GM23338 (cell line): ENCODE measurements at regions not wholly inside any gene's neighbourhood (a gene's known extent, or its start where the extent isn't known, plus 50 kb on each side); places are given as distances from the start of the nearest gene placed in this dataset.

Source experiments
- ATAC-seq: fragments of 200-7000 bp; cut with Tn5 transposase; 3 replicates; pipeline ENCODE4 v1.9.1; 2020
- DNase-seq: peaks from one replicate; pipeline ENCODE4 v3.0.0-alpha.2; 2015; ENCODE audit warnings: low spot score
- H2AFZ ChIP-seq: fragments of 200-600 bp; sonication (generic); 2 replicates; pipeline ENCODE4 v1.8.0; 2016; ENCODE audit warnings: antibody characterized with exemption, mild to moderate bottlenecking, moderate library complexity
- H3F3A ChIP-seq: fragments of 200-600 bp; sonication (generic); replicated peaks from 2 replicates; pipeline ENCODE4 v1.8.0; 2017; ENCODE audit warnings: antibody characterized with exemption, mixed run types, low read depth
- H3K27ac ChIP-seq: fragments of 200-600 bp; sonication (generic); 2 replicates; pipeline ENCODE4 v1.6.1; 2016; ENCODE audit warnings: low read depth
- H3K27me3 ChIP-seq: fragments of 200-600 bp; sonication (generic); 2 replicates; pipeline ENCODE4 v1.8.0; 2016; ENCODE audit warnings: mild to moderate bottlenecking, mixed run types, moderate library complexity; ENCODE audit not compliant: insufficient read depth
- H3K36me3 ChIP-seq: fragments of 200-600 bp; sonication (generic); 2 replicates; pipeline ENCODE4 v1.8.0; 2016; ENCODE audit warnings: mild to moderate bottlenecking; ENCODE audit not compliant: insufficient read depth
- H3K4me1 ChIP-seq: fragments of 200-600 bp; sonication (generic); 2 replicates; pipeline ENCODE4 v1.8.0; 2016; ENCODE audit warnings: mild to moderate bottlenecking, moderate library complexity; ENCODE audit not compliant: insufficient read depth
- H3K4me2 ChIP-seq: fragments of 200-600 bp; sonication (generic); 2 replicates; pipeline ENCODE4 v1.7.1; 2017; ENCODE audit warnings: mixed run types
- H3K4me3 ChIP-seq: fragments of 200-600 bp; sonication (generic); 2 replicates; pipeline ENCODE4 v1.6.1; 2016; ENCODE audit warnings: mixed run types
- H3K79me2 ChIP-seq: fragments of 200-600 bp; sonication (generic); replicated peaks from 2 replicates; pipeline ENCODE4 v1.8.0; 2017; ENCODE audit warnings: mild to moderate bottlenecking; ENCODE audit not compliant: insufficient read depth
- H3K9me2 ChIP-seq: fragments of 200-600 bp; sonication (generic); 2 replicates; pipeline ENCODE4 v1.8.0; 2017; ENCODE audit not compliant: insufficient read depth
- H4K20me1 ChIP-seq: fragments of 200-600 bp; sonication (generic); replicated peaks from 2 replicates; pipeline ENCODE4 v1.8.0; 2017; ENCODE audit warnings: mild to moderate bottlenecking; ENCODE audit not compliant: insufficient read depth
- H3K27ac Mint-ChIP-seq: 2 replicates; pipeline ENCODE4 v1.8.0; 2020; ENCODE audit warnings: inconsistent platforms, mild to moderate bottlenecking, moderate library complexity, mixed read lengths
- H3K27me3 Mint-ChIP-seq: 3 replicates; pipeline ENCODE4 v1.8.0; 2022; ENCODE audit warnings: low read depth, mild to moderate bottlenecking, moderate library complexity, mixed read lengths, inconsistent platforms; ENCODE audit not compliant: insufficient read depth, poor library complexity
- H3K36me3 Mint-ChIP-seq: 3 replicates; pipeline ENCODE4 v1.8.0; 2021; ENCODE audit warnings: low read depth, mild to moderate bottlenecking, inconsistent platforms, moderate library complexity, mixed read lengths
- H3K4me1 Mint-ChIP-seq: 3 replicates; pipeline ENCODE4 v1.8.0; 2020; ENCODE audit warnings: mild to moderate bottlenecking, inconsistent platforms, mixed read lengths
- H3K4me3 Mint-ChIP-seq: 3 replicates; pipeline ENCODE4 v1.8.0; 2021; ENCODE audit warnings: moderate library complexity, mild to moderate bottlenecking, inconsistent platforms, mixed read lengths
- H3K9me3 Mint-ChIP-seq: 3 replicates; pipeline ENCODE4 v1.8.0; 2020; ENCODE audit warnings: moderate library complexity, mild to moderate bottlenecking, inconsistent platforms, mixed read lengths
- CREB1 ChIP-seq: fragments of 250-450 bp; sonication (Bioruptor Pico); IDR thresholded peaks from 2 replicates; pipeline ENCODE4 v1.5.0; 2020; ENCODE audit warnings: low read depth, mild to moderate bottlenecking, moderate library complexity
- CTCF ChIP-seq, 2 experiments: fragments of 200-600 bp in 1 of 2; sonication (generic) in 1 of 2; conservative IDR thresholded peaks; 2 replicates each; pipeline versions ENCODE4 v1.5.1 to v1.6.1; 2016 to 2017; ENCODE audit warnings: antibody characterized with exemption in 2 of 2, low read depth in 2 of 2, mild to moderate bottlenecking in 2 of 2, moderate library complexity in 1 of 2
- ETS1 ChIP-seq: IDR thresholded peaks from 2 replicates; pipeline ENCODE4 v1.6.1; 2016; ENCODE audit warnings: antibody characterized with exemption
- EZH2 ChIP-seq: fragments of 200-600 bp; sonication (generic); IDR thresholded peaks from one replicate; pipeline ENCODE4 v1.8.0; 2017; ENCODE audit warnings: antibody characterized with exemption, mild to moderate bottlenecking, low read depth; ENCODE audit not compliant: unreplicated experiment
- EZH2phosphoT487 ChIP-seq: fragments of 200-600 bp; sonication (generic); IDR thresholded peaks from one replicate; pipeline ENCODE4 v1.8.1; 2018; ENCODE audit warnings: antibody characterized with exemption; ENCODE audit not compliant: unreplicated experiment
- JUNB ChIP-seq: IDR thresholded peaks from one replicate; pipeline ENCODE4 v1.6.1; 2016; ENCODE audit warnings: antibody characterized with exemption; ENCODE audit not compliant: unreplicated experiment
- NANOG ChIP-seq: IDR thresholded peaks from 2 replicates; pipeline ENCODE4 v1.6.1; 2016; ENCODE audit warnings: antibody characterized with exemption, borderline replicate concordance
- POLR2AphosphoS5 ChIP-seq: IDR thresholded peaks from 2 replicates; pipeline ENCODE4 v1.6.1; 2016; ENCODE audit warnings: antibody characterized with exemption, low read depth
- REST ChIP-seq: IDR thresholded peaks from one replicate; pipeline ENCODE4 v1.6.1; 2018; ENCODE audit warnings: antibody characterized with exemption; ENCODE audit not compliant: unreplicated experiment
- ZNF114 ChIP-seq: fragments of 250-450 bp; sonication (Bioruptor Pico); IDR thresholded peaks from 2 replicates; pipeline ENCODE4 v1.5.0; 2020; ENCODE audit warnings: mild to moderate bottlenecking, moderate library complexity
- ZNF331 ChIP-seq: fragments of 250-450 bp; sonication (Bioruptor Pico); IDR thresholded peaks from 2 replicates; pipeline ENCODE4 v1.5.0; 2020; ENCODE audit warnings: low read depth, mild to moderate bottlenecking, moderate library complexity

- Histone ChIP-seq H3K4me3 (no peak overlapping the region), H3K4me1 (peaks cover 10% of the 10 kb centered on the region; the same call in 1 of the 2 replicates), H2AFZ (no peak overlapping the region), H3F3A (no peaks in the 10 kb centered on the region), H3K79me2 (no peaks in the 10 kb centered on the region), H4K20me1 (no peaks in the 10 kb centered on the region), H3K9me2 (no peaks in the 10 kb centered on the region), H3K4me2 (no peak overlapping the region), H3K27me3 (0 out of 2 replicates have a peak, but pooled peaks cover 7% of the 10 kb centered on the region), H3K36me3 (no peaks in the 10 kb centered on the region), H3K27ac (no peak overlapping the region)
- ATAC-seq (no peak), DNase-seq (no peak)
- Mint-ChIP-seq H3K27ac (no peak overlapping the region), H3K9me3 (no peaks in the 10 kb centered on the region), H3K4me3 (no peak overlapping the region), H3K4me1 (peaks cover 22% of the 10 kb centered on the region), H3K36me3 (no peaks in the 10 kb centered on the region), H3K27me3 (peaks cover 7% of the 10 kb centered on the region)
- no peak for TF ChIP-seq EZH2phosphoT487
- no peak for TF ChIP-seq ZNF114
- TF ChIP-seq NANOG = no peak
- TF ChIP-seq EZH2 = no peak
- TF ChIP-seq POLR2AphosphoS5 = no peak
- no peak for TF ChIP-seq ETS1
- TF ChIP-seq JUNB = no peak
- TF ChIP-seq ZNF331 (CRISPR knock-in tag) = no peak
These were observed 111.2 kb upstream of the MBNL2 start for GRCh38 chr13:97110936-97111335.

- no peaks in the 10 kb centered on the region for H3K9me3 Mint-ChIP-seq
- Histone ChIP-seq H3K9me2 (no peaks in the 10 kb centered on the region), H3K27me3 (0 out of 2 replicates have a peak, but pooled peaks cover 7% of the 10 kb centered on the region), H3K27ac (no peak overlapping the region), H3K36me3 (no peaks in the 10 kb centered on the region), H3K79me2 (no peaks in the 10 kb centered on the region), H3K4me1 (peaks cover 10% of the 10 kb centered on the region; the same call in 1 of the 2 replicates), H3K4me3 (no peak overlapping the region), H3F3A (no peaks in the 10 kb centered on the region), H3K4me2 (no peak overlapping the region), H2AFZ (no peak overlapping the region), H4K20me1 (no peaks in the 10 kb centered on the region)
- DNase-seq (no peak), ATAC-seq (no peak)
- no peaks in the 10 kb centered on the region for H3K36me3 Mint-ChIP-seq
- H3K27ac Mint-ChIP-seq = no peak overlapping the region
- no peak overlapping the region for H3K4me3 Mint-ChIP-seq
- peaks cover 4% of the 10 kb centered on the region for H3K27me3 Mint-ChIP-seq
- H3K4me1 Mint-ChIP-seq = peaks cover 22% of the 10 kb centered on the region
- TF ChIP-seq ZNF114 (no peak), POLR2AphosphoS5 (no peak), NANOG (no peak), ZNF331 (CRISPR knock-in tag) (no peak), EZH2 (no peak), REST (no peak), CREB1 (no peak), ETS1 (no peak), CTCF (conservative IDR thresholded peaks at IDR 0.05; ENCODE audit: low read depth in 2 of 2) (no peak)
These were observed 110.4 kb upstream of the MBNL2 start for GRCh38 chr13:97111756-97112155.
